ENCODE measurements at regions not wholly inside any gene's neighbourhood (a gene's known extent, or its start where the extent isn't known, plus 50 kb on each side); places are given as distances from the start of the nearest gene placed in this dataset.

DNA sequence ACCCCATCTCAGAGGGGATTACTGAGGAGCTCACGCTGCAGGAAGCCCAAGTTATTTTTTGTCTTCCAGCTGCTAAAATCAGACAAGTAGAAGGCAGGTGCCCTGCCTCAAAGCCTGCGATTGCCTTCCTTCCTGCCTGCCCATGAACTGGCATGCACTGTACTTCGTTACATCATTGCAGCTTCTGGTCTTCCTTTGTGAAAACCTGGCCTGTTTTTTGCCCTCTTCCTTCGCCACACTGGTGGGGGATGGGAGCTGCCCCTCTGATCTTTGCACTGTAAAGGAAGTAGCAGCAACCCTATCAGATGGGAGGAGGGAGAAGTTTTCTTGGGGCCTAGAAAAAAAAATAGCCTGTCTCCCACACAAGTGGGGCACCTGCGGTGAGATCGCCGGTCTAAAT, 1098.7 kb downstream of the BCL11B start:
- no peak for DNase-seq (ENCODE audit: low read depth)
- H3K4me3 ChIP-seq (ENCODE audit: low read depth, low read length), result no peak overlapping the region
- TF ChIP-seq MYC (IDR thresholded peaks at IDR 0.05; ENCODE audit: low read depth, low read length) (no peak), POLR2A (IDR thresholded peaks at IDR 0.05; ENCODE audit: extremely low read depth, insufficient read length) (no peak)
- TF ChIP-seq, protein P1, sequence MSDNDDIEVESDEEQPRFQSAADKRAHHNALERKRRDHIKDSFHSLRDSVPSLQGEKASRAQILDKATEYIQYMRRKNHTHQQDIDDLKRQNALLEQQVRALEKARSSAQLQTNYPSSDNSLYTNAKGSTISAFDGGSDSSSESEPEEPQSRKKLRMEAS (IDR thresholded peaks at IDR 0.05; ENCODE audit: low read depth, low read length), result no peak
- TF ChIP-seq, protein P2, sequence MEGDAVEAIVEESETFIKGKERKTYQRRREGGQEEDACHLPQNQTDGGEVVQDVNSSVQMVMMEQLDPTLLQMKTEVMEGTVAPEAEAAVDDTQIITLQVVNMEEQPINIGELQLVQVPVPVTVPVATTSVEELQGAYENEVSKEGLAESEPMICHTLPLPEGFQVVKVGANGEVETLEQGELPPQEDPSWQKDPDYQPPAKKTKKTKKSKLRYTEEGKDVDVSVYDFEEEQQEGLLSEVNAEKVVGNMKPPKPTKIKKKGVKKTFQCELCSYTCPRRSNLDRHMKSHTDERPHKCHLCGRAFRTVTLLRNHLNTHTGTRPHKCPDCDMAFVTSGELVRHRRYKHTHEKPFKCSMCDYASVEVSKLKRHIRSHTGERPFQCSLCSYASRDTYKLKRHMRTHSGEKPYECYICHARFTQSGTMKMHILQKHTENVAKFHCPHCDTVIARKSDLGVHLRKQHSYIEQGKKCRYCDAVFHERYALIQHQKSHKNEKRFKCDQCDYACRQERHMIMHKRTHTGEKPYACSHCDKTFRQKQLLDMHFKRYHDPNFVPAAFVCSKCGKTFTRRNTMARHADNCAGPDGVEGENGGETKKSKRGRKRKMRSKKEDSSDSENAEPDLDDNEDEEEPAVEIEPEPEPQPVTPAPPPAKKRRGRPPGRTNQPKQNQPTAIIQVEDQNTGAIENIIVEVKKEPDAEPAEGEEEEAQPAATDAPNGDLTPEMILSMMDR (IDR thresholded peaks at IDR 0.05; ENCODE audit: low read depth, low read length), result no peak

DNA sequence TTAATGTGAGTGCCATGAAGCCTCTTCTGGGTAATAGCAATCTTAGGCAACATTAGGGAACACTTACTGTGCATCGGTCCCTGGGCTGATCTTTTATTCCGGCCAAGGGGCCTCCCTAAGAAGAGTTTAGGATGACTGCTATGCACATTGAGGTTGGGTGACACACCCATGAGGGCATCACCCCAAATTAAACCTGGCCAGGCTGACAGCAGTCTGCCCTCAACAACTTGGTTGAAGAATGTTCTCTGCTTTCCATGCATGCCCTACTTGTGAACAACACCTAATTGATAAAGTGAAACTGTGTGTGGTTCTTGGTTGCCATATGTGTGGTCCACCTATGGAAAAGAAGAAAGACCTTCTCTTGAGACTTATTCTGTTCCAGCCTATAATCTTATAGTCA, 1098.0 kb downstream of the BCL11B start:
- DNase-seq (ENCODE audit: low read depth), result no peak
- TF ChIP-seq, protein P1 (IDR thresholded peaks at IDR 0.05; ENCODE audit: low read depth, low read length), result no peak
- TF ChIP-seq MYC (IDR thresholded peaks at IDR 0.05; ENCODE audit: low read depth, low read length) (no peak), POLR2A (IDR thresholded peaks at IDR 0.05; ENCODE audit: extremely low read depth, insufficient read length) (no peak)
- TF ChIP-seq, protein P2 (IDR thresholded peaks at IDR 0.05; ENCODE audit: low read depth, low read length), result no peak
- H3K4me3 ChIP-seq (ENCODE audit: low read depth, low read length), result no peak overlapping the region

DNA sequence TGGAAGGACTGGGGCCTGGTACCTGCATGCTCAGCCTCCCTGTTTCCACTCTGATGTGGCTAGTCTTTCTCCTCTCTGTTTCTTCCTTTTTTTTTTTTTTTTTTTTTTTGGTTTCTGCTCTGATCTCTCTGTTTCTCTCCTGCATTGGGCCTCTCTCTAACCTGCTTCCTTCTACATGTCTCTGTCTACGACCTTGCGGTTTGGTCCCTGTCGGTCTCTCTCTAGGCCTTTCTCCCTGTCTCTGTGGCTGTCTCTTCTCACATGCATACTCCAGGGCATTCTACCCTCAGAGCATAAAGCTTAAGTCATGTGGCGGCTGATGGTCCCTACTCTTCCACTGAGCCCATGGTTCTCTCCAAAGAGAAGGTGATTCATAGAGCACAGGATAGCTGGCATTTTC, 1096.6 kb downstream of the BCL11B start:
- no peak for DNase-seq (ENCODE audit: low read depth)

DNA sequence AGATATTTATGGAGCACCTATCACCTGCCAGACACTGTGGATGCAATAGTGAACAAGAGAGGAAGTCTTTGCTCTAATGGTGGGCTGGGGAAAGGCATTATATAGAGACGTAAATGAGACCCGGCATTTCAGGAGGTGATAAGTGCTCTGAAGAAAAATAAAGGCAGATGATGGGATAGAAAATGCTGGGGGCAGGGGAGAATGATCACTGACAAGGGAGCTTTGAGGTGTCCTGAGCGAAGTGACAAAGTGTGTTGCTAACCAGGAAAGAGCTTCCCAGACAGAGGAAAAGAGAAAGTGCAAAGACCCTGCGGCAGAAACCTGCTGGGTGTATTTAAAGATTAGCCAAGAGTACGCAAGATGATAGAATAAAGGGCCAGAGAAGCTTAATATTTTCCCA, 1096.1 kb downstream of the BCL11B start:
- TF ChIP-seq MYC (IDR thresholded peaks at IDR 0.05; ENCODE audit: low read depth, low read length), result no peak
- TF ChIP-seq, protein P2 (IDR thresholded peaks at IDR 0.05; ENCODE audit: low read depth, low read length), result no peak
- no peak for TF ChIP-seq POLR2A (IDR thresholded peaks at IDR 0.05; ENCODE audit: extremely low read depth, insufficient read length)
- TF ChIP-seq, protein P1 (IDR thresholded peaks at IDR 0.05; ENCODE audit: low read depth, low read length), result no peak
- no peak overlapping the region for H3K4me3 ChIP-seq (ENCODE audit: low read depth, low read length)
- DNase-seq (ENCODE audit: low read depth), result no peak

More for the DNA sequence above, 1096.6 kb downstream of the BCL11B start:
- no peak overlapping the region for H3K4me3 ChIP-seq (ENCODE audit: low read depth, low read length)
- TF ChIP-seq, protein P2 (IDR thresholded peaks at IDR 0.05; ENCODE audit: low read depth, low read length), result no peak
- TF ChIP-seq POLR2A (IDR thresholded peaks at IDR 0.05; ENCODE audit: extremely low read depth, insufficient read length) (no peak), MYC (IDR thresholded peaks at IDR 0.05; ENCODE audit: low read depth, low read length) (no peak)
- TF ChIP-seq, protein P1 (IDR thresholded peaks at IDR 0.05; ENCODE audit: low read depth, low read length), result no peak

DNA sequence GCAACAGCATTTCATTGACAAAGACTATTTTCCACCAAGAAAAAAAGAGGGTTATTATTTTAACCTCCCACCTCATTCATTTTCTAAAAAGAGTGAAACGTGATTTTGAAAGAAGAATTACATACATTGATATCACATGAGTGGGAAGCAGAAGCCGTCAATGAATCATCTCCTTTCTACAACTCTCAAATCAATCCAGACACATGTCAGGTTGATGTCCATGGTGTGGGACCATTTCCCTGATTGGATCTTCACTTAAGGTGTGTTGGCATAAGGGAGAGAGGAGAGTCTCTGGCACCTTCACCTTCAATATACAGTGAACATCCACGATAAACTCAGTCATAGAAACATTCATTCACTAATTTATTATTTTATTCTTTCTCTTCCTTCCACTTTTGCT, 1095.1 kb downstream of the BCL11B start:
- DNase-seq (ENCODE audit: low read depth), result no peak
- TF ChIP-seq, protein P2 (IDR thresholded peaks at IDR 0.05; ENCODE audit: low read depth, low read length), result no peak
- TF ChIP-seq POLR2A (IDR thresholded peaks at IDR 0.05; ENCODE audit: extremely low read depth, insufficient read length), result no peak
- TF ChIP-seq, protein P1 (IDR thresholded peaks at IDR 0.05; ENCODE audit: low read depth, low read length), result no peak
- TF ChIP-seq MYC (IDR thresholded peaks at IDR 0.05; ENCODE audit: low read depth, low read length), result no peak
- H3K4me3 ChIP-seq (ENCODE audit: low read depth, low read length), result no peak overlapping the region

DNA sequence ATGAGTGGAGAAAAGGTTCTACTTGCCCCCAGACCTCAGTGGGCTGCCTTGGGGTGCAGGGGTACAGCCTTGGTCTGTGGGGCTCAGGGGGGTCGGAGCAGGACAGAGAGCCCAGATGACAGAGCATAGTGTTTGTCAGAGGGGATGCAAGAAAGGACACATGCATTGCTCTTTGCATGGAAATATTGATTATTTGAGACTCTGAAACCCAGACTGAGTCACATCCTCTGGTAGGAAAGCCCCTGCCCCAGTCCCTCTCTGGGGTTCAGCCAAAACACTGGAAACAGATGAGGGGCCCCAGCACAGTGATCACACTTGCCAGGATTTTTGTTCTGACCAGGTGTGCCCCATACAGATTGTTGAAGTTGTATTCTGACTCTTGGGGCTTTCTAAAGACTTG, 1094.4 kb downstream of the BCL11B start:
- no peak overlapping the region for H3K4me3 ChIP-seq (ENCODE audit: low read depth, low read length)
- DNase-seq (ENCODE audit: low read depth), result no peak
- TF ChIP-seq POLR2A (IDR thresholded peaks at IDR 0.05; ENCODE audit: extremely low read depth, insufficient read length) (no peak), MYC (IDR thresholded peaks at IDR 0.05; ENCODE audit: low read depth, low read length) (no peak)
- TF ChIP-seq, protein P1 (IDR thresholded peaks at IDR 0.05; ENCODE audit: low read depth, low read length), result no peak
- TF ChIP-seq, protein P2 (IDR thresholded peaks at IDR 0.05; ENCODE audit: low read depth, low read length), result no peak

Data from NB4 (cell line).